ENCODE measurements at regions not wholly inside any gene's neighbourhood (a gene's known extent, or its start where the extent isn't known, plus 50 kb on each side); places are given as distances from the start of the nearest gene placed in this dataset.

GRCh38 chr14:66099931-66100330 lies 386.2 kb upstream of the CCDC196 start:
- no peak for TF ChIP-seq CTCF (IDR thresholded peaks at IDR 0.05; ENCODE audit: low read length)
- TF ChIP-seq EZH2 (optimal IDR thresholded peaks at IDR 0.05; ENCODE audit: low read depth, low read length): no peak
- TF ChIP-seq EZH2phosphoT487 (IDR thresholded peaks at IDR 0.05; ENCODE audit: low read length): no peak
- no peaks in the 10 kb centered on the region for H3K27me3 ChIP-seq (replicated peaks; ENCODE audit: insufficient read depth, low read length)
- no peak overlapping the region for H3K4me2 ChIP-seq (ENCODE audit: low read depth, low read length)
- H3K79me2 ChIP-seq (ENCODE audit: low read length): no peaks in the 10 kb centered on the region
- H3K9ac ChIP-seq (ENCODE audit: low read length): no peak overlapping the region
- H3K4me3 ChIP-seq (ENCODE audit: low read length): no peak overlapping the region
- no peaks in the 10 kb centered on the region for H3K36me3 ChIP-seq (replicated peaks; ENCODE audit: insufficient read depth, low read length)
- H3K9me2 ChIP-seq (replicated peaks; ENCODE audit: insufficient read depth, low read length): no peaks in the 10 kb centered on the region
- DNase-seq: no peak
- no peaks in the 10 kb centered on the region for H3K4me1 ChIP-seq (ENCODE audit: low read length)
- no peaks in the 10 kb centered on the region for H3F3A ChIP-seq (ENCODE audit: insufficient read depth, low read length)
- no peaks in the 10 kb centered on the region for H4K20me1 ChIP-seq (ENCODE audit: insufficient read depth, low read length)
- no peaks in the 10 kb centered on the region for H3K9me3 ChIP-seq (replicated peaks; ENCODE audit: insufficient read depth, low read length)
- no peak overlapping the region for H3K27ac ChIP-seq (ENCODE audit: low read length)
- H2AFZ ChIP-seq (ENCODE audit: low read length): no peak overlapping the region

GRCh38 chr14:66101662-66102061 lies 384.5 kb upstream of the CCDC196 start:
- H3K4me2 ChIP-seq (ENCODE audit: low read depth, low read length): no peak overlapping the region
- no peaks in the 10 kb centered on the region for H3K4me1 ChIP-seq (ENCODE audit: low read length)
- H3K27me3 ChIP-seq (replicated peaks; ENCODE audit: insufficient read depth, low read length): no peaks in the 10 kb centered on the region
- H3K79me2 ChIP-seq (ENCODE audit: low read length): no peaks in the 10 kb centered on the region
- no peaks in the 10 kb centered on the region for H3K9me2 ChIP-seq (replicated peaks; ENCODE audit: insufficient read depth, low read length)
- H3K9ac ChIP-seq (ENCODE audit: low read length): no peak overlapping the region
- no peak overlapping the region for H2AFZ ChIP-seq (ENCODE audit: low read length)
- TF ChIP-seq EZH2 (optimal IDR thresholded peaks at IDR 0.05; ENCODE audit: low read depth, low read length) (no peak), EZH2phosphoT487 (IDR thresholded peaks at IDR 0.05; ENCODE audit: low read length) (no peak), CTCF (IDR thresholded peaks at IDR 0.05; ENCODE audit: low read length) (no peak)
- no peak for DNase-seq
- no peaks in the 10 kb centered on the region for H3K36me3 ChIP-seq (replicated peaks; ENCODE audit: insufficient read depth, low read length)
- H4K20me1 ChIP-seq (ENCODE audit: insufficient read depth, low read length): no peaks in the 10 kb centered on the region
- no peaks in the 10 kb centered on the region for H3F3A ChIP-seq (ENCODE audit: insufficient read depth, low read length)
- no peak overlapping the region for H3K4me3 ChIP-seq (ENCODE audit: low read length)
- no peaks in the 10 kb centered on the region for H3K9me3 ChIP-seq (replicated peaks; ENCODE audit: insufficient read depth, low read length)
- H3K27ac ChIP-seq (ENCODE audit: low read length): no peak overlapping the region

- H3K4me1 ChIP-seq (ENCODE audit: low read length): no peaks in the 10 kb centered on the region
- H3K9ac ChIP-seq (ENCODE audit: low read length): no peak overlapping the region
These were observed 381.7 kb upstream of the CCDC196 start for GRCh38 chr14:66104486-66104885.

More at GRCh38 chr14:66104486-66104885, 381.7 kb upstream of the CCDC196 start:
- Histone ChIP-seq H3K4me3 (ENCODE audit: low read length) (no peak overlapping the region), H3K27me3 (replicated peaks; ENCODE audit: insufficient read depth, low read length) (no peaks in the 10 kb centered on the region), H2AFZ (ENCODE audit: low read length) (no peak overlapping the region), H3K9me2 (replicated peaks; ENCODE audit: insufficient read depth, low read length) (no peaks in the 10 kb centered on the region), H3K27ac (ENCODE audit: low read length) (no peak overlapping the region), H4K20me1 (ENCODE audit: insufficient read depth, low read length) (no peaks in the 10 kb centered on the region), H3K4me2 (ENCODE audit: low read depth, low read length) (no peak overlapping the region), H3K36me3 (replicated peaks; ENCODE audit: insufficient read depth, low read length) (no peaks in the 10 kb centered on the region), H3F3A (ENCODE audit: insufficient read depth, low read length) (no peaks in the 10 kb centered on the region), H3K79me2 (ENCODE audit: low read length) (no peaks in the 10 kb centered on the region), H3K9me3 (replicated peaks; ENCODE audit: insufficient read depth, low read length) (no peaks in the 10 kb centered on the region)
- no peak for DNase-seq
- TF ChIP-seq EZH2 (optimal IDR thresholded peaks at IDR 0.05; ENCODE audit: low read depth, low read length) (no peak), EZH2phosphoT487 (IDR thresholded peaks at IDR 0.05; ENCODE audit: low read length) (no peak), CTCF (IDR thresholded peaks at IDR 0.05; ENCODE audit: low read length) (no peak)
